Upper lobe of left lung (tissue), 6 donors: ENCODE measurements at regions not wholly inside any gene's neighbourhood (a gene's known extent, or its start where the extent isn't known, plus 50 kb on each side); places are given as distances from the start of the nearest gene placed in this dataset.

Source experiments
- ATAC-seq, 2 donors: fragments of 200-7000 bp; cut with Tn5 transposase; one replicate each; pipeline ENCODE4 v1.9.1; 2022; ENCODE audit warnings: mild to moderate bottlenecking in 2 of 2, moderate library complexity in 2 of 2; ENCODE audit not compliant: low FRiP score in 2 of 2
- DNase-seq, 2 donors: peaks; one replicate each; pipeline ENCODE4 v3.0.0-alpha.2; 2019 to 2020
- H3K27ac ChIP-seq, 4 donors: fragments of 200-600 bp; sonication (generic); one replicate each; pipeline ENCODE4 v1.5.1; 2016 to 2019
- H3K27me3 ChIP-seq, 4 donors: fragments of 200-600 bp; sonication (generic); one replicate each; pipeline ENCODE4 v1.5.1; 2017 to 2019
- H3K36me3 ChIP-seq, 4 donors: fragments of 200-600 bp; sonication (generic); one replicate each; pipeline ENCODE4 v1.5.1; 2016 to 2019
- H3K4me1 ChIP-seq, 4 donors: fragments of 200-600 bp; sonication (generic); one replicate each; pipeline ENCODE4 v1.5.1; 2018 to 2019
- H3K4me3 ChIP-seq, 4 donors: fragments of 200-600 bp; sonication (generic); one replicate each; pipeline ENCODE4 v1.5.1; 2017 to 2019; ENCODE audit warnings: mild to moderate bottlenecking in 2 of 4, moderate library complexity in 1 of 4
- H3K9me3 ChIP-seq, 4 donors: fragments of 200-600 bp; sonication (generic); one replicate each; pipeline ENCODE4 v1.5.1; 2018 to 2019
- CTCF ChIP-seq, 6 experiments: fragments of 450-650 bp in 4 of 6; fragments of 200-600 bp in 2 of 6; sonication (generic) in 2 of 6; IDR thresholded peaks; one replicate each; pipeline ENCODE4 v1.5.1; 2016 to 2019; ENCODE audit warnings: antibody characterized with exemption in 6 of 6
- EP300 ChIP-seq, 4 donors: sonication (generic); formaldehyde crosslinking; IDR thresholded peaks; one replicate each; pipeline ENCODE4 v1.5.1; 2017; ENCODE audit warnings: antibody characterized with exemption in 4 of 4, control low read depth in 2 of 4
- POLR2A ChIP-seq, 4 donors: fragments of 450-650 bp; IDR thresholded peaks; one replicate each; pipeline ENCODE4 v1.5.1; 2016 to 2017; ENCODE audit warnings: antibody characterized with exemption in 4 of 4, mild to moderate bottlenecking in 2 of 4
- POLR2AphosphoS5 ChIP-seq, 2 donors: sonication (generic); formaldehyde crosslinking; IDR thresholded peaks; one replicate each; pipeline ENCODE4 v1.5.1; 2017; ENCODE audit warnings: antibody characterized with exemption in 2 of 2
- WGBS, 2 donors: methylation state at CpG; one replicate each; pipeline ENCODE4 v1.1.5; 2017 to 2018; 5-methylcytosine and 5-hydroxymethylcytosine counted together
- donor health status: DM: no; HTN: no; CAD: no; lungs with moderate emphysema.
- donor health status: DM: no; HTN: yes; CAD: no; lungs with severe emphysema.

- 75 to 84% methylated on average over 8 of the region's 8 CpGs for WGBS, 2 donors
- Histone ChIP-seq H3K27me3 (no peaks in the 10 kb centered on the region), H3K4me3 (no peak overlapping the region), H3K4me1 (no peaks in the 10 kb centered on the region), H3K27ac (no peak overlapping the region), H3K36me3 (no peaks in the 10 kb centered on the region), H3K9me3 (no peaks in the 10 kb centered on the region)
- TF ChIP-seq EP300 (IDR thresholded peaks at IDR 0.05), result no peak
- no peak for TF ChIP-seq CTCF (IDR thresholded peaks at IDR 0.05)
- no peak for TF ChIP-seq POLR2A (IDR thresholded peaks at IDR 0.05)
- no peak for TF ChIP-seq POLR2AphosphoS5 (IDR thresholded peaks at IDR 0.05)
- DNase-seq (no peak), ATAC-seq (no peak)
Observed at GRCh38 chr2:4869154-4869553, 823.0 kb upstream of the SOX11 start.

- H3K36me3 ChIP-seq, result no peaks in the 10 kb centered on the region
- H3K9me3 ChIP-seq, result no peaks in the 10 kb centered on the region
- H3K4me3 ChIP-seq, result no peak overlapping the region
- no peaks in the 10 kb centered on the region for H3K27me3 ChIP-seq
- no peaks in the 10 kb centered on the region for H3K4me1 ChIP-seq
- ATAC-seq (no peak), DNase-seq (no peak)
- TF ChIP-seq POLR2A (IDR thresholded peaks at IDR 0.05), result no peak
- no peak for TF ChIP-seq EP300 (IDR thresholded peaks at IDR 0.05)
- TF ChIP-seq CTCF (IDR thresholded peaks at IDR 0.05), result no peak
- no peak for TF ChIP-seq POLR2AphosphoS5 (IDR thresholded peaks at IDR 0.05)
- WGBS, 2 donors, result 90 to 93% methylated on average over 6 of the region's 6 CpGs
- no peak overlapping the region for H3K27ac ChIP-seq
Observed at GRCh38 chr2:4873364-4873763, 818.8 kb upstream of the SOX11 start.

- Histone ChIP-seq H3K9me3 (no peaks in the 10 kb centered on the region), H3K36me3 (no peaks in the 10 kb centered on the region), H3K27me3 (no peaks in the 10 kb centered on the region), H3K4me1 (no peaks in the 10 kb centered on the region), H3K27ac (no peak overlapping the region), H3K4me3 (no peak overlapping the region)
- TF ChIP-seq CTCF (IDR thresholded peaks at IDR 0.05) (no peak), POLR2A (IDR thresholded peaks at IDR 0.05) (no peak), EP300 (IDR thresholded peaks at IDR 0.05) (no peak), POLR2AphosphoS5 (IDR thresholded peaks at IDR 0.05) (no peak)
- DNase-seq, result no peak
- ATAC-seq, result no peak
- 53 to 54% methylated on average over 3 of the region's 3 CpGs for WGBS, 2 donors
Observed at GRCh38 chr2:4873876-4874593, 818.1 kb upstream of the SOX11 start.

GRCh38 chr2:4882421-4882820, 809.8 kb upstream of the SOX11 start:
- H3K36me3 ChIP-seq, result no peaks in the 10 kb centered on the region
- whole genome bisulfite sequencing, 2 donors, result 70 to 73% methylated on average over 3 of the region's 3 CpGs
- no peaks in the 10 kb centered on the region for H3K27me3 ChIP-seq
- DNase-seq (no peak), ATAC-seq (no peak)
- H3K4me3 ChIP-seq, result no peak overlapping the region
- H3K4me1 ChIP-seq, result no peaks in the 10 kb centered on the region
- TF ChIP-seq CTCF (IDR thresholded peaks at IDR 0.05) (no peak), EP300 (IDR thresholded peaks at IDR 0.05) (no peak), POLR2A (IDR thresholded peaks at IDR 0.05) (no peak), POLR2AphosphoS5 (IDR thresholded peaks at IDR 0.05) (no peak)
- peaks cover 0 to 5% (median 0%) of the 10 kb centered on the region in 4 donors for H3K9me3 ChIP-seq
- H3K27ac ChIP-seq, result no peak overlapping the region

GRCh38 chr2:4882941-4883340, 809.2 kb upstream of the SOX11 start:
- H3K27me3 ChIP-seq, result no peaks in the 10 kb centered on the region
- no peaks in the 10 kb centered on the region for H3K4me1 ChIP-seq
- TF ChIP-seq EP300 (IDR thresholded peaks at IDR 0.05) (no peak), POLR2AphosphoS5 (IDR thresholded peaks at IDR 0.05) (no peak), POLR2A (IDR thresholded peaks at IDR 0.05) (no peak), CTCF (IDR thresholded peaks at IDR 0.05) (no peak)
- peaks cover 0 to 5% (median 0%) of the 10 kb centered on the region in 4 donors for H3K9me3 ChIP-seq
- H3K36me3 ChIP-seq, result no peaks in the 10 kb centered on the region
- ATAC-seq (no peak), DNase-seq (no peak)
- no peak overlapping the region for H3K27ac ChIP-seq
- 79 to 80% methylated on average over 8 of the region's 8 CpGs for WGBS, 2 donors
- H3K4me3 ChIP-seq, result no peak overlapping the region
